GM19372 (cell line): ENCODE measurements at regions not wholly inside any gene's neighbourhood (a gene's known extent, or its start where the extent isn't known, plus 50 kb on each side); places are given as distances from the start of the nearest gene placed in this dataset.

ENCODE experiments used
- ATAC-seq: cut with Tn5 transposase; IDR thresholded peaks from one replicate; pipeline ENCODE4 v1.9.1; 2021; ENCODE audit warnings: mild to moderate bottlenecking, low read depth, moderate library complexity; ENCODE audit not compliant: unreplicated experiment

DNA sequence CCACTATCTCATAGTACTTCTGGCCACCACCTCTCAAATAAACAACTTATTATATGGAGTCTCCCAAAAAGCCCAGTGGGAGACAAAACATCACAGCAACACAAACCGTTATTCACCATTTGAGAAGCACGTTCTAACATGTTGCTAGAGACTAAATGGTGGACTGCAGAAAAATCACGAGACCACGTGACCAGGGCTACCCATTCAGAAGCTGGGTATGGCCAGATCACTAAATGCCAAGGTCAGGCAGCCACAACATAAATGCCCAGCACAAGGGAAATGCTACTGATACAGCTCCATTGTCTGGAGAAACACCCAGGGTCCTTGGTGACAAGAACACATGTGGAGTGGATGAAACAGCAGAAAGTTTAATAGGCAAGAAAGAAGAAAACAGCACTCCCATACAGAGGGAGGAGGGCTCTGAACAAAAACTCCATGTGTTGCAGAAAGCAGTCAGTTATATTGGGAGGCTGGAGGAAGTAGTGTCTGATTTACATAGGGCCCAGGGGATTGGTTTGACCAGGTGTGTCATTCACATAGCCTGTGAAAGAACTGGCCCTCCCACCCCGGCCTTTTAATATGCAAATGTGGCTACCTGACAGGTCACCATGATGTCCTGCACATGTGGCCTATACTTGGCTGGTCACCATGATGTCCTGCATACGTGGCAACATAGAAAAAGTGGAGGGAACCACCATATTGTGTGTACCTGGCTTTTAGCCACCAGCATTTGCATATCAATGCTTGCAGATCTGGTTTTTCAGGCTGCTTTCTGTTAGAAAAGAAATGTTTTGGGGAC, 97.2 kb downstream of the TRIM36 start:
- no peak for ATAC-seq

DNA sequence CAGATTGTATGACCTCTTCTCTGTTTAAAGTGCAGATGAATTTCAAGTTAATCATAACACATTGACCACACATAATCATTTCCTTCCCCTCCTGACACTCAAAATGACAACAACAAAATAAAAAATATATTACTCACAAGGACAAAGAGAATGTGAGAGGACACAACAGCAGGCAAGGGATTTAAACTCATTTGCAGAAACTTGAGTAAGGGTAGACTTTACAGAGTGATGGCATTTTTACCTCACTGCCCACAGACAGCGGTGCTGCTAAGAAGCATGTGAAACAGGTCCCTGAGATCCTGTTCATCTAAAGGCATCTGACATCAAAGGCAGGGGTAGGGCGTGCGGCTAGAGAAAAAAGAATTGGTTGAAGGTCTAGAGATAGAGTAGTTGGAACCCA, 99.0 kb downstream of the TRIM36 start:
- no peak for ATAC-seq

DNA sequence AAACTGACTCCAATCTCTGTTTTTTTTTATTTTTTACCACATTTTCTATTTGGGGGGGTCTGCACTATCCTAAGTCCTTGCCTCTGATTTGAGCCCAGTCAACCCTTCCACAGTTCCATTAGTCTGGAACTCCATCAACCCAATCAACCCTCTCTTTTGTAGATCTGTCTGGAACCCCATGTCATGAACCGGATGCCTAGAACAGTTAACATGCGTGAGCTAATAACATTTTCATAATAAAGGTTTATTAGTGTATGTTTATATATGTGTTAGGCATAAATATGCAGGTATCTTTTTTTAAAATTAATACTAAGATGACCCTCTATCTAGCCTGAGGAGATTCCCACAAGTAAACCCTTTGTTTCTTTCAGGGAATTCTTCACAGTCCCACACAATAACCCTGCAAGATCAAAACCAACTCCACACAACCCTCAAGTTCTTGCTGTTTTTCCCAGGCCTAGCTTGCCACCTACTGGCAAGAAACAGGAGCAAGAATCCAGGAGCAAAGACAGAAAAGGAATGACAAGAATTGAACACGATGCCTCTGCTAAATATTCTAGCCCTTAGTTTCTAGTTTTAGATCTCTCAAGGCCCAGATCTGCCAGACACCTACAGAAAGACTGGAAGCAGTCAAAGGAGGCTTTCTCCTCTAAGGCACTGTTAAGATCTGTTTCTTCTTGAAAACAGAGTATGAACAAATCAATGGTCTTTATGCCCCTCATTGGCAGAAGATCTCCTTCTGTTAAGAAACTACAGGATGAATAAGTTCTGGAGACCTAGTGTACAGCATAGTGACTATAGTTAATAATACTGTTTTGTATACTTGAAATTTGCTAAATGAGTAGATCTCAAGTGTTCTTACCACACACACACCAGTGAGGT, 100.4 kb downstream of the TRIM36 start:
- peak; percentile 35 for ATAC-seq

DNA sequence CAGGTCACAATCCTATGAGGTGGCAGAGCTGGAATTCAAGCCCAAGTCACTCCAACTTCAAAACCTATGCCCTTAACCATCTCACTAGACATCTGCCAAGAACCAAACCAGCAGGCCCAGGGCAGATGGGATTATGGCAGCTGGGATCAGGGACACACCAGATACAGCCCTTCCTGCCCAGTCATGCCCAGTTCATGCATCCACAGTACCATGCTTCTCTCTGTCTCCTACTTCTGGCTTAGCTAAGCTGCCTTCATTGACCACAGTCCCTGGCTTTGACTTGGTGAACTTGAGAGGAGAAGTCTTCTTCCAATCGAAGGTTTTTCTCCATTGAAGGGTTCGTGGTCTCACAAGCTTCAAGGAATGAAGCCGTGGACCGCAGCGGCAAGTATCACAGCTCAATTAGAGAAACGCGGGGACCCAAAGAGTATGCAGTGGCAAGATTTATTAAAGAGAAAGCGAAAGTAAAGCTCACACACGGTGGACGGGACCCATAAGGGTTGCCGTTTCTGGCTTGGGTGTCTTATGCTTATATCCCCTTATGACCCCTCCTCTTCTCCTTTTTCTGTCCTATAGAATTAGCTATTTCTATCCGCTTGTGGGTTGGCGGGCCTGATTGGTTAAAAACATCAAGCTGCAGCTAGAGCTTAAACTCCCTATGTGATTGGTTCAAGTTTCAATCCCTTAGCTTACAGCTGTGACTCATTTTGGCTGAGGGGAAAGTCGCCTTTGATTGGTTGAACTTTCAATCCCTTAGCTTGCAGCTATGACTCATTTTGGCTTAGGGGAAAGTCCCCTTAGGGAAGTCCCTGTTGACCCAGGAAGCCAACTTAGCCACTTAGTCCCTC, 101.2 kb downstream of the TRIM36 start:
- peak; percentile 70 for ATAC-seq

DNA sequence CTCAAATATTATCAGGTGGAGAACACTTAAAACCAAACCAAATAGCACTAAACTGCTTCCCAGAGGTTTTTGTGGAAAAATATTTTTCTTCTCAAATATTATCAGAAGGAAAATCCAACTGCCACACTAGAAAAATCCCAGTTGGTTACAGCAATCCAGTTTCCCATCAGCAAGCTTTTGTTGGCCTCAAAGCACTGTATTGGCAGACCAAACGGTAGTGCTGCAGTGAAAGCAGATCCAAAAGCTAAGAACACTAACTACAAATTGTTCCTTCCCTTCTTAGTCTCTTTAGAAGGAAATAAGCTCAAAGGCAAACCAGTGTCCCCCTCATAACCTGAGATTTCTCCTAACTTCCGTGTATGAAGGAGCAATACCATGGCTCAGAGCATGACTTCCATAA, 105.3 kb downstream of the TRIM36 start:
- no peak for ATAC-seq

DNA sequence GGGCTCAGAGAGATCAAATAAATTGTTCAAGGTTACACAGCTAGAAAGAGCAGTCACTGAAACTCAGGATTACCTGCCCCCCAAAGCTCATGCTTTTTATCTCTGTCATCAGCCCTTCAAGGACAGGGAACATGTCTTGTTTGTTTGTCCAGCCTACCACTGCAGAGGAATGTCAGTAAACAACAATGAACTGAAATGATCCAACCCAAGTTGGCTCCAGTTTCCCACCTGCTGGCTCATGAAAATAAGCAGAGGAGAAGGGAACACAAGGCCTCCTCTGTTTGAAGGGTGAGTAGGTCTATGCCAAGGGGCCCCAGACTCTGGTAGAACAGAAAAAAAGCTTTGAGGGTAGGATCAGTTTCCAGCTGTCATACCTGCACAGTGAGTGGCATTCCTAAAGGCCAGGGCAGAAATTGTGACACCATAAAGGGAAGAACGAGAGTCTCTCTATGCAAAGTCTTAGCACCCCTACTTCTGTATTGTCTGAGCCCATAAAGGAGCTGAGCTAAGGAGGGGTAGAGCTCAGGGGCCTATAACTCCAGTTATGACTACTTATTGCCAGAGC, 115.2 kb downstream of the TRIM36 start:
- no peak for ATAC-seq

DNA sequence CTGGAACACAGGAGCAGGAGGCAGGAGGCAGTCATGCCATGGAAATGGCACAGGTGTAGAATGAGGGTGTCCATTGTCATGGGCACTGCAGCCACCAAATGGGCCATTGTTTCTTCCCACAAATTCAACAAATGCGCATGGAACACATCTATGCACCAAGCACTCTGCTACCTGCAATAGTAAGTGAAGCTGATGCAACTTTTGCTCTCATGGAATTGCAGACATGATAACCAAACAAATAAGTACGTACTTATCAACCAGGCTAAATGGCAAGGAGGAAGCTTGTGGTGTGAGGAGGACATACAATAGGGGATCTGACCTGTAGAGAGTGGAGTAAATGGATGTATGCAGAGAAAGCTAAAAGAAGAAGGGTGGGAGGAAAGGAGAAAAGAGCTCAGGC, 116.8 kb downstream of the TRIM36 start:
- no peak for ATAC-seq

DNA sequence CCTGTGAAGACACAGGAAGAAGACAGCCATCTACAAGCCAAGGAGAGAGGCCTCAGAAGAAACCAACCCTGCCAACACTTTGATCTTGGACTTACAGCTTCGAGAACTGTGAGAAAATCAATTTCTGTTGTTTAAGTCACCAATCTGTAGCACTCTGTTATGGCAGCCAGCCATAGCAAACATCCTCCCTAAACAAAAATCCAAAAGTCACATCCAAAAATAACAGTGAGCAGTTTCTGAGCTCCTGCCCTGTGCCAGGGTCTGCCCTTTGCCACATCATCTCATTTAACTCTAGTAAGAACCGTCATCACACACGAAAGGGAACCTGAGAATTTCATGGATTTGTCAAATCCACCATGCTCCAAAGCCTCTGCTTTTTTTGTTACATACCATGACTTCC, 118.8 kb downstream of the TRIM36 start:
- no peak for ATAC-seq

DNA sequence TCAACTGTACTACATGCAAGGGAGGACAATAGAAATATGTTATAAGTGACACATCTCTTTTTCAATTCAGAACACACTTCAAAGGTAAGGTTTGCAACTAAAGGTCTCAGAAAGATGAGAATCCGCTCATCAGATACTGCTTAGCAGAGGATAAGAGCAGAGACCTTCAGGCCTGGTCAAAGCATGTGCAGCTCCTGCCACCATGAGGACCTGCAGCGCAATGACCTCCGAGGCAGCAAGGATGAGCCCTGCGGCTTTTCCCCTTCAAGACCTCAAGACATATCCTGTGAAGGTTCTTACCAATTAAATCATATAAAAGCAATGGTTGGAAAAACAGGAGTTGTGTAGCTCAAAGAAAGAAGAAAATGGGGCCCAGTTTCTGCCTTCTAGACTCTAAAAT, 135.8 kb downstream of the TRIM36 start:
- peak; percentile 61 for ATAC-seq

DNA sequence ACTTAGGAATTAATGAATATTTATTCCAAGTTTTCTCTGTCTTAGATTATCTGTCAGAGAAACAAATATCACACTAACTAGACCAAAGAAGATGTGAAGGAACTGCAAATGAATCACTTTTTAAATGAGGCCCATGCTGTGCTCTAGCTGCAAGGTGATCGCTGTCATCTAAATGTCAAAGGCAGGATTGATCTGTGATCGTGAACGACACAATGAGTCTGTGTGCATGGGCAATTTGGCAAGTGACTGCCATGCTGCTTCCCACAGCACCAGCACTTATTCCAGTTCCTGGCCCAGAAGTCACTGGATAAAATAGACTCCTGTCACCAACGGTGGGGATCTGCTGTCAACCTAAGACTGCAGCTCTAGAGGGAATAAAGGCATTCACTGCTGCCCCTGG, 141.2 kb downstream of the TRIM36 start:
- no peak for ATAC-seq

DNA sequence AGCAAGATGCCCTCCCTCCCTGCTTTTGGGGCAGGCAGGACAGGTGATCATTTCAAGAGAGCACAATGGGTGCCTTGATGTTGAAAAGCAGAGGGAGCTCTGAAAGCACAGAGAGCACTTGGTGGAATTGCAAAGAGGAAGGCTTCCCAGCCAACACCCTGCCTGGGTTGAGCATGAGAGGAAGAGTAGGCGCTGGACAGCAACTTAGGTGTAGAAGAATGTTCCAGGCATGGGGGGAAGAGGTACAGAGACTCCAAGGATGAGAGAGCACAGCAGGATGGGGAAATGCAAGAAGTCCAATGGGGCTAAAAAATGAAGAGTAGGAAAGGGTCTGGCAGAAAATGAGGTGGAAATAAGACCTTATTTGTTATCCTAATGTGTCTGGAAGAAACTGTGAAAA, 144.8 kb downstream of the TRIM36 start:
- no peak for ATAC-seq

DNA sequence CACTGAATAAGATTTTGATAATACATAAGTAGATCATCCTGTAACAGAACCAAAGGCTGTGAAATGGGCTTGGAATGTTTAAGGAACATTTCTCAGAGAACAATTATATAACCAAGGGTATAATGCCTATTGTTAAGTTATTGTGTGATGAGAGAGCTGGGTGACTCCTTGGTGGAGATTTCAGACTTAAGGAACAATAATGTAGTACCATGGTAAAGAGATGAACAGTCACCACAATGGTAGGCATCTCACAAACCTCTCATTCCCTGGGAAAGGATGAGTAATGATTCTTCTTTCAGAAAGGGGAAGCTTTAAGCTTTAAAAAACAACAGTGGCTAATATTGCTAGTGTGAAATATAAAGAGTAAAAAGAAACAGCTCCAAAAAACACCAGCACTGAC, 147.4 kb downstream of the TRIM36 start:
- ATAC-seq: no peak

DNA sequence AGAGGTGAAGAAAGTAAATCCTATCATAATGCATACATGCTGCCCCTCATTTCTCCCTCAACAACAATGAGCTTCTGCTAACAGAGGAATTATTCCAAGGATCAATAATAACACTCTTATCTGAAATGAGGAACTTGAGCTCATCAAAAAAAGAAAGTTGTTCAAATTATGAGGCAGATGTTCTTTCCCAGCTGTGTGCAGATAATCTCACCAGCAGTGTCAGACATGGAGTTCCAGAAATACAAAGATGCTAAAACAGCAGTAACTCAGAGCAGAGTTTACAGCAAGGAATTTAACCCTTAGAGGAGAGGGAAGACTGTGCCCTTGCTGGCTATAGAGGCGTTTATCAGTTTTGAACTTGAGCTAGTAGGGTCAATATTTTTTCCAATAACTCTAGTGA, 153.1 kb downstream of the TRIM36 start:
- ATAC-seq: no peak

DNA sequence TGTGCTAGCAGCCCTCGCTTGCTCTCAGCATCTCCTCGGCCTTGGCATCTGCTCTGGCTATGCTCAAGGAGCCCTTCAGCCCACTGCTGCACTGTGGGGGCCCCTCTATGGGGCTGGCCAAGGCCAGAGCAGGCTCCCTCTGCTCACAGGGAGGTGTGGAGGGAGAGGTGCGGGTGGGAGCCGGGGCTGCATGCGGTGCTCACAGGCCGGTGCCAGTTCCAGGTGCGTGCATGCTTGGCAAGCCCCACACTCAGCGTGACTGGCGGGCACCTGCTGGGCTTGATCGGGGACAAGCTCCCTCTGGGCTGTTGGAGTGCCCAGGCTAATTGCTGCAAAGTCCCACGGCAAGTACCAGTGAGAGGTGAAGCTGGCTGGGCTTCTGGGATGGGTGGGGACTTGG, 170.5 kb downstream of the TRIM36 start:
- no peak for ATAC-seq

DNA sequence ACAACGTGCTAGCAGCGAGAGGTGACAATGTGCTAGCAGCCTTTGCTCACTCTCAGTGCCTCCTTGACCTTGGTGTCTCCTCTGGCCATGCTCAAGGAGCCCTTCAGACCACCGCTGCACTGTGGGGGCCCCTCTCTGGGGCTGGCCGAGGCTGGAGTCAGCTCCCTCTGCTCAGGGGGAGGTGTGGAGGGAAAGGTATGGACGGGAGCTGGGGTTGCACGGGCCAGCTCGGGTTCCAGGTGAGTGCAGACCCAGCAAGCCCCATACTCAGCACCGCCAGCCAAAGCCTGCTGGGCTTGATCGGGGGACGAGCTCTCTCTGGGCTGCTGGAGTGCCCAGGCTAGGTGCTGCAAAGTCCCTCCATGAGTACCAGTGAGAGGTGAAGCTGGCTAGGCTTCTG, 180.2 kb downstream of the TRIM36 start:
- no peak for ATAC-seq

DNA sequence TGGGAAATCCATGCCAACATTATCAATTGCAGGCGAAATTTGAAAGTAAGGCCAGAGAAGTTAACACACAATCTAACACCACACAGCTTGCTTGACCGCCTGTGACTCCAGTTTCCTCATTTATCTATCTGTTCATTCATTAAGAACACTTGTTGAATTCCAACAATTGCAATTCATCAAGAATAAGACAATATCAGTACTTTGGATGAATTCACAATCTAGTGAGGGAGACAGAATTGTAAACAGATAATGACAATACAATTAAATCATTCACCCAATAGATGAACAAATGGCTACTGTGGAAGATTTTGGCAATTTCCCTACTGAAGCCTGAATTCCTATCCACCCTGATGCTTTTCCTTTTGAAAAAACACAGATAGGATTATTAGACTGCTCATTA, 181.6 kb downstream of the TRIM36 start:
- no peak for ATAC-seq

DNA sequence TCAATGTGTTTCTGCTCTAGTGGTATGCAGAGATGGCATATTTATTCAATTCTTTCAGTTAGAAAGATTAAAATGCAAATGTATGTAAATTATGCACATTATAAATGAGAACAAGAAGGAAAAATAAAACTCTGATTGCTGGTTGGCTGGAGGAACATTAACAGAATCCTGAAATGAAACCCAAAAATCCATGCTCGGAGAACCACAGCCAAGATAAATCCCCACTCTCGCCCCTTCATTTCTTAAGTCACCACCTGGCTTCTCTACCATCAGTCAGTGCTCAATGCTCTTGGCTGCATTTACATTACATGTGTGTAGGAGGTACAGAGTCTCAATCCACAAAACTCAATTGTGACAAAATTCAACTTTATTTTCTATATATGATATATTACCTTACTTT, 184.9 kb downstream of the TRIM36 start:
- ATAC-seq: no peak

DNA sequence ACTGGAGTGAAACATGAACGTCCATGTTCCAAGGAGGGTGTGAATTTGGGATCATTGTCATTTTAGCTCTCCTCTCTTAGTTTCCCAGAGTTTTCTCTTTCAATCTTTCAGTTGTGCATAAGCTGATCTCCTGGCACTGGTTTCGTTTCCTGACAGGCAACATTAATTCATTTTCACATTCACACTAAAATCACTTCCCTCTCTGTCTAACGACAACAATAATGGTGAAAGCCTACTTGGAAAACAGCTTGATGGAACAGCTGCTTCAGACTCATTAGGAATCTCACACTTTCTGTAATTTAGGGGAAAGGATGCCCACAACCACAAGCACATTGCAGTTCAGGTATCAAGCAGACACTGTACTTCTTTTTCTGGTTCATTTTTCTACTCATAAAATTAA, 188.6 kb downstream of the TRIM36 start:
- ATAC-seq: no peak

DNA sequence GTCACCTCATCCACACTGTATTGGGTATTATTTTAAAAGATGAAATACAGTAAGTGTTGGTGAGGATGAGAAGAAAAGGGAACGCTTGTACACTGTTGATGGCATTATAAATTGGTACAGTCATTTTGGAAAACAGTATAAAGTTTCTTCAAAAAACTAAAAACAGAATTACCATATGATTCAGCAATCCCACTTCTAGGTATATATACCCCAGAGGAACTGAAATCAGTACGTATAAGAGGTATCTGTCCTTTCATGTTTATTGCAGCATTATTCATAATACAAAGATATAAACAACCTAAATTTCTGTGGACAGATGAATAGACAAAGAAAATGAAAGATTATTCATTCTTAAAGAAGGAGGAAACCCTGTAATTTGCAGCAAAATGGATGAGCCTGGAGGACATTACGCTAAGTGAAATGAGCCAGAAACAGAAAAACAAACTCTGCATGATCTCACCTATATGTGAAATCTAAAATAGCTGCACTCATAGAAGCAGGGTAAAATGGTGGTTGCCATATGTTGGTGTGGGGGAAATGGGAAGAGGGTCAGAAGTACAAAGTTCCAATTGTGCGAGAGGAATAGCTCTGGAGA, 191.6 kb downstream of the TRIM36 start:
- no peak for ATAC-seq

DNA sequence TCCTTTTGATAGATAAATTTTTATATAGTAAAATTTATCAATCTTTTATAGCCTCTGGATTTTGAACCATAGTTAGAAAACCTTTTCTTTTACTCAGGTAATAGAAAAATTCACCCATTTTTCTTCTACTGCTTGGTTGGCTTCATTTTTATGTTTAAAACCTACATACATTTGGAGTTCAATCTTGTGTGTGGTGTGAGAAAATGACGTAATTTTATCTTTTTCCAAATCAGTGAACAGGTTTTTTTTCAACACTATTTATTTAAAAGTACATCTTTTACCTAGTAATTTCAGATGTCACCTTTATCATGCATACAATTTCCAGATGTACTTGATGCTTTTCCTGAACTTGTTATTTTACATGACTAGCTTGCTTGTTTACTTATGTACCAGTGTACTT, 200.2 kb downstream of the TRIM36 start:
- no peak for ATAC-seq
